Smooth muscle cell (in vitro differentiated cells): ENCODE measurements at regions not wholly inside any gene's neighbourhood (a gene's known extent, or its start where the extent isn't known, plus 50 kb on each side); places are given as distances from the start of the nearest gene placed in this dataset.

Experiments used
- DNase-seq: peaks from one replicate; lab custom pipeline; 2025; ENCODE audit not compliant: unreplicated experiment; lab: John Stamatoyannopoulos, UW
- H2AFZ ChIP-seq: fragments of 200-600 bp; sonication (generic); 2 replicates; pipeline ENCODE4 v1.6.0; 2016; ENCODE audit warnings: antibody characterized with exemption, low read depth, mild to moderate bottlenecking
- H3F3A ChIP-seq: fragments of 200-600 bp; sonication (generic); 2 replicates; pipeline ENCODE4 v1.6.0; 2017; ENCODE audit warnings: antibody characterized with exemption, low read depth
- H3K27ac ChIP-seq: fragments of 200-600 bp; sonication (generic); 2 replicates; pipeline ENCODE4 v1.5.1; 2016; ENCODE audit warnings: low read depth, mild to moderate bottlenecking
- H3K27me3 ChIP-seq: fragments of 200-600 bp; sonication (generic); 2 replicates; pipeline ENCODE4 v1.6.1; 2016; ENCODE audit warnings: low read depth, mild to moderate bottlenecking
- H3K36me3 ChIP-seq: fragments of 200-600 bp; sonication (generic); 2 replicates; pipeline ENCODE4 v1.5.1; 2016; ENCODE audit warnings: low read depth
- H3K4me1 ChIP-seq: fragments of 200-600 bp; sonication (generic); 2 replicates; pipeline ENCODE4 v1.5.1; 2016; ENCODE audit warnings: low read depth
- H3K4me2 ChIP-seq: fragments of 200-600 bp; sonication (generic); 2 replicates; pipeline ENCODE4 v1.6.0; 2016; ENCODE audit warnings: mild to moderate bottlenecking
- H3K4me3 ChIP-seq: fragments of 200-600 bp; sonication (generic); 2 replicates; pipeline ENCODE4 v1.5.1; 2016; ENCODE audit warnings: mild to moderate bottlenecking
- H3K79me2 ChIP-seq: fragments of 200-600 bp; sonication (generic); 2 replicates; pipeline ENCODE4 v1.6.0; 2016; ENCODE audit warnings: low read depth, mild to moderate bottlenecking
- H3K9ac ChIP-seq: fragments of 200-600 bp; sonication (generic); 2 replicates; pipeline ENCODE4 v1.6.0; 2016; ENCODE audit warnings: low read depth
- H3K9me3 ChIP-seq: fragments of 200-600 bp; sonication (generic); replicated peaks from 2 replicates; pipeline ENCODE4 v1.5.1; 2016; ENCODE audit warnings: low read depth
- H4K20me1 ChIP-seq: fragments of 200-600 bp; sonication (generic); 2 replicates; pipeline ENCODE4 v1.6.0; 2016; ENCODE audit warnings: low read depth
- WGBS: methylation state at CpG from one replicate; pipeline ENCODE4 v1.1.7; 2016; ENCODE audit warnings: low lambda C conversion rate; 5-methylcytosine and 5-hydroxymethylcytosine counted together
- TF ChIP-seq, protein P1 (sequence below): fragments of 200-600 bp; sonication (generic); IDR thresholded peaks from 2 replicates; pipeline ENCODE4 v1.5.1; 2017; ENCODE audit warnings: borderline replicate concordance, mild to moderate bottlenecking, antibody characterized with exemption; ENCODE audit not compliant: insufficient read depth, poor library complexity, severe bottlenecking

DNA sequence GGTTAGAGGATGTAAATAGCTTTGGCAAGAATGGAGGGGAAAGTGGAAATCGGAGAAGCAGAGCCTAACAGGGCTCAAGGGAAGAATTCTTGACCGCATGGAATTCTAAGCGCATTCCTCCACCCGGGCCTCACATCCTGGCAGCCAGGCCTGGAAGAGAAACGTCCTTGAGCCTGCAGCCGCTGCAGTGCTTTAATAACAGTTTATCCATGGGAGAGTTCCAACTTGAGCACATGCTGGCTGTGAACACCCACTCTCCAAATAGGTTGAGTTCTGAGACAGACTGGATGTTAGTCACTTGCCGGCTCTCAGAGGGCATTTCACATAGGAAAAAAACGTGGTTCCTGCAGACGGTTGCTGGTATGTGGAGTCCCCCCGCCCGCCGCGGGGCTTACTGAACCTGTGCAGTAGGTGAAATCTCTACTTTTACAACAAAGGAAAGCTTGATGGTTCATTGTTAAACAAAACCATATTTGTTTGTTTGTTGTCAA lies 61.4 kb upstream of the STEAP1B start:
- Histone ChIP-seq H4K20me1 (no peaks in the 10 kb centered on the region), H3K79me2 (no peaks in the 10 kb centered on the region), H3K4me2 (peak overlapping the region; percentile 51), H3F3A (peaks cover 10% of the 10 kb centered on the region), H3K27me3 (no peaks in the 10 kb centered on the region), H3K36me3 (no peaks in the 10 kb centered on the region), H2AFZ (no peak overlapping the region), H3K4me1 (peaks cover 33% of the 10 kb centered on the region), H3K9ac (no peak overlapping the region), H3K9me3 (no peaks in the 10 kb centered on the region), H3K27ac (peak overlapping the region; percentile 68), H3K4me3 (no peak overlapping the region)
- peak; percentile 23 for DNase-seq
- TF ChIP-seq, protein P1, sequence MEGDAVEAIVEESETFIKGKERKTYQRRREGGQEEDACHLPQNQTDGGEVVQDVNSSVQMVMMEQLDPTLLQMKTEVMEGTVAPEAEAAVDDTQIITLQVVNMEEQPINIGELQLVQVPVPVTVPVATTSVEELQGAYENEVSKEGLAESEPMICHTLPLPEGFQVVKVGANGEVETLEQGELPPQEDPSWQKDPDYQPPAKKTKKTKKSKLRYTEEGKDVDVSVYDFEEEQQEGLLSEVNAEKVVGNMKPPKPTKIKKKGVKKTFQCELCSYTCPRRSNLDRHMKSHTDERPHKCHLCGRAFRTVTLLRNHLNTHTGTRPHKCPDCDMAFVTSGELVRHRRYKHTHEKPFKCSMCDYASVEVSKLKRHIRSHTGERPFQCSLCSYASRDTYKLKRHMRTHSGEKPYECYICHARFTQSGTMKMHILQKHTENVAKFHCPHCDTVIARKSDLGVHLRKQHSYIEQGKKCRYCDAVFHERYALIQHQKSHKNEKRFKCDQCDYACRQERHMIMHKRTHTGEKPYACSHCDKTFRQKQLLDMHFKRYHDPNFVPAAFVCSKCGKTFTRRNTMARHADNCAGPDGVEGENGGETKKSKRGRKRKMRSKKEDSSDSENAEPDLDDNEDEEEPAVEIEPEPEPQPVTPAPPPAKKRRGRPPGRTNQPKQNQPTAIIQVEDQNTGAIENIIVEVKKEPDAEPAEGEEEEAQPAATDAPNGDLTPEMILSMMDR: no peak
- 3% methylated on average over 13 of the region's 13 CpGs for WGBS

DNA sequence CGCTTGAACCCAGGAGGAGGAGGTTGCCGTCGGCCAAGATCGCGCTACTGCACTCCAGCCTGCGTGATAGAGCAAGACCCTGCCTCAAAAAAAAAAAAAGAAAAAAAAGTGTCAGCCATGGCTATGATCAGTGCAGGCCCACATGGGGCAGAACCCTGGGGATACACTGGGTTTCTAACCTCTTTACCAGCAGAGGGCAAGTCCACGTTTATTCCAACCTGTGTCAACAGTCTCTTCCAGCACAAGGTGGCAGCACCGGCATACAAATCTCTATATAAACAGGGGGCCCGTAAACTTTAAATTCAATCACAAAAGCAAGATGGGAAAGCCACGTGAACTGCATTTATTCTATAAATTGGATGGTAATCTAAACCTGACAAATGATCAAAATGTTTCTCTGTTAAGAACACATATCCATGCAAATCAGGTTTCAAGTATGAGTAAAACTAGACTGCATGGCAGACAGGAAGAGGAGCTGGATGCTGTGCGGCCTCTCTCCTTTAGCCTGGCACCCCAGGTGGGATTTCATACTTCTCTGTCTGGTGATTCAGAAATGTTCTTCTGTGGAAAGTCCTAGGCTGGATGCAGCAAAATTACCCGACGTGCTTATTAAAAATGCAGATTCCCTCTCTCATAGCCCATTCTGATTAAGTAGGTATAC lies 60.0 kb upstream of the STEAP1B start:
- Histone ChIP-seq H3K4me1 (peaks cover 33% of the 10 kb centered on the region), H3K4me2 (peak overlapping the region; percentile 26), H3F3A (peaks cover 10% of the 10 kb centered on the region), H2AFZ (no peak overlapping the region), H4K20me1 (no peaks in the 10 kb centered on the region), H3K27ac (no peak overlapping the region), H3K9ac (no peak overlapping the region), H3K27me3 (no peaks in the 10 kb centered on the region), H3K36me3 (no peaks in the 10 kb centered on the region), H3K9me3 (no peaks in the 10 kb centered on the region), H3K4me3 (no peak overlapping the region), H3K79me2 (no peaks in the 10 kb centered on the region)
- no peak for DNase-seq
- WGBS: 37% methylated on average over 13 of the region's 13 CpGs
- TF ChIP-seq, protein P1: peak; percentile 94

- Histone ChIP-seq H3K4me2 (no peak overlapping the region), H3K79me2 (no peaks in the 10 kb centered on the region), H3K27me3 (no peaks in the 10 kb centered on the region), H3K4me3 (no peak overlapping the region), H3K4me1 (peaks cover 15% of the 10 kb centered on the region), H3K36me3 (no peaks in the 10 kb centered on the region), H3K9me3 (no peaks in the 10 kb centered on the region), H3K27ac (no peak overlapping the region), H3K9ac (no peak overlapping the region), H2AFZ (no peak overlapping the region), H3F3A (peaks cover 10% of the 10 kb centered on the region), H4K20me1 (no peaks in the 10 kb centered on the region)
- TF ChIP-seq, protein P1: no peak
- DNase-seq: no peak
- 87% methylated on average over 4 of the region's 4 CpGs for WGBS
These were observed 57.2 kb upstream of the STEAP1B start for GRCh38 chr7:22557167-22557566.

- TF ChIP-seq, protein P1: no peak
- Histone ChIP-seq H3K9ac (no peak overlapping the region), H3K79me2 (no peaks in the 10 kb centered on the region), H3K36me3 (no peaks in the 10 kb centered on the region), H3F3A (no peaks in the 10 kb centered on the region), H3K9me3 (no peaks in the 10 kb centered on the region), H3K4me2 (no peak overlapping the region), H3K4me1 (no peaks in the 10 kb centered on the region), H4K20me1 (no peaks in the 10 kb centered on the region), H2AFZ (no peak overlapping the region), H3K27ac (no peak overlapping the region), H3K27me3 (peaks cover 9% of the 10 kb centered on the region), H3K4me3 (no peak overlapping the region)
- no peak for DNase-seq
- WGBS: 94% methylated on average over 8 of the region's 8 CpGs
These were observed 55.5 kb upstream of the STEAP1B start for GRCh38 chr7:22555476-22555875.
